G401.6 (cell line): ENCODE measurements at regions not wholly inside any gene's neighbourhood (a gene's known extent, or its start where the extent isn't known, plus 50 kb on each side); places are given as distances from the start of the nearest gene placed in this dataset.

ENCODE experiments used
- FAIRE-seq: peaks from 2 replicates; lab custom pipeline; 2012; peaks lifted over from hg19 to GRCh38; lab: Jason Lieb, UNC

GRCh38 chr3:98985431-98985830 is 83.9 kb upstream of the DCBLD2 start:
- no peak for FAIRE-seq

DNA sequence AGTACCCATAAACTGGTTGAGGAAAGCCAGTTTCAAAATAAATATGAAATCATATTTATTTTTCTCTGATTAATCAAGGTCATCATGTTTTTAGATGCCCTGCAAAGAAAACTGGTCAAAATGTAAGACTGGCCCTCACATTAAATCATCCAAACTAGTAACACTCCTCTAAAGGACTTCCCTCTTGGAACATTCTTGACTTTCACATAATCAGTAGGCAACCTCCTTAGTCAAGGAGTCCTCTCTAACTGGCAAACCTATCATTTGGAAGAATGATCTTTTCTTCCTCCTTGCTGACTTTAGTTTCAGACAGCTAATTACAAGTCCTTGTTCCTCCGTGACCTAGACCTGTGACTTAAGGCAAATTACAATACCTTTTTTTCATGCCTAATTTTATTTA is 82.5 kb upstream of the DCBLD2 start:
- FAIRE-seq = no peak

- FAIRE-seq = no peak
These were observed 80.9 kb upstream of the DCBLD2 start for GRCh38 chr3:98982351-98982750.

DNA sequence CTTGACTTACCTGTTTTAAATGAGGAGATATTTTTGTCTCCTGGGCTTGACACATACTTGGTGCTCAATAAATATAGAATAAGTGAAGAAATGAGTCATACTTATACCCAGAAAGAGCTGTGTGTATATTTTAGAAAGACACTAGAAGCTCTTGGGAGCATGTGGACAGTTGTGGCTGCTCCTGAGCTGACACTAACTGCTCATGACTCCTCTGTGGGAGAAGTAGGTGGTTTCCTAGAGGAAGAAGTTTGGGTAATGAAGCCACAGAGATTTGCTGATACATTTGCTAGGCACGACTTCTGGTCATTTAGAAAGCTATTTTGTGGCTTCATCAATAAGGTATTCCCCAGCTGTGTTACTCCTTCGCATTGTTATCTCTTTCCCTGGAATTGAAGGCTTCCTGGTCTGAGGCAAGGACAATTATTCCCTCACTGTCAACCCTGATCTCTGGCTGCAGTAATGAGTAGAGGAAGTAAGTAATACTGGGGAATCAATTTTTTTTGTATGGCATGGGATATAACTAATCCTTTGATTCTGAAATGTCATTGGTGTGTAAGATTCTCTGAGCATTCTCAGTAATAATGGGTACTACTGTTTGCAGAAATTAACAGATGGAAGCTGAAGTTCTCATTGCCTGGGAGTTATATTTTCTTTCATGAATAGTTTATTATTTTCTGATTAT is 79.6 kb upstream of the DCBLD2 start:
- no peak for FAIRE-seq

DNA sequence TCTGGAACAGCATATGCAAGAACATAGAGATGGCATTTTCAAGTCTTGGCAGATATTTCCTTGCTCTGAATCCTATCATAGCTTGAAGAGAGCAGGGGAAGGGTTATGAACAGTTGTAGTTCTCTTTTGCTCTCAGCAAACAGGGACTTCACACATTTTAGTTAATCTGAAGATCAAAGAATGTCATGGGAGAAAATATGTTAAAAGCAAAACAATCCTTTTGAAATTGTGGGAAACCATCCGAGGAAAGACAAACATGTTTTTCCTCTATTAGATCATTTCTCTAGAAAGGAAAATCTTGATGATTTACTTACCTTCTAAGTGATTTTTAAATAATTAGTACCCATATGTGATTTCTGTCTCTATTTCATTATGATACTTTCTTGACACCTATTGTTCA is 77.8 kb upstream of the DCBLD2 start:
- FAIRE-seq = no peak

- FAIRE-seq = no peak
These were observed 76.7 kb upstream of the DCBLD2 start for GRCh38 chr3:98978068-98978811.

- FAIRE-seq = no peak
These were observed 76.0 kb upstream of the DCBLD2 start for GRCh38 chr3:98977520-98977919.

DNA sequence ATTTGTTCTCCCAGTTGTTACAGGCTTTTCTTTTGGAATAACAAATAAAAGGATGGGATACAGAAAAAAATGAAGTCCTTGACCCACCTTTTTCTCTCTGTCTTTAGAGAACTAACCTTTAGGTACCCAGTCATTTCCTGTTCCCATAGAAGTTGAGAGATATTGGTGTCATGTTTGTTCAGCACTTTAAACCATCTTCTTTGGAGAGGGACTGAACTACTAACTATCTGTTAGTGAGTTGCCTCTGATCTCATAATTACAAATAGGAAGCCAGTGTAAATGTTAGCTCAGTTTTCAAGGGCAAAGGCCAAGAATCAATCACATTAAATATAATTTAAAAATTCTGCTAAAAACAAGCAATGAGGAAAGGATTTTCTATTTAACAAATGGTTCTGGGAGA is 72.9 kb upstream of the DCBLD2 start:
- FAIRE-seq = no peak

DNA sequence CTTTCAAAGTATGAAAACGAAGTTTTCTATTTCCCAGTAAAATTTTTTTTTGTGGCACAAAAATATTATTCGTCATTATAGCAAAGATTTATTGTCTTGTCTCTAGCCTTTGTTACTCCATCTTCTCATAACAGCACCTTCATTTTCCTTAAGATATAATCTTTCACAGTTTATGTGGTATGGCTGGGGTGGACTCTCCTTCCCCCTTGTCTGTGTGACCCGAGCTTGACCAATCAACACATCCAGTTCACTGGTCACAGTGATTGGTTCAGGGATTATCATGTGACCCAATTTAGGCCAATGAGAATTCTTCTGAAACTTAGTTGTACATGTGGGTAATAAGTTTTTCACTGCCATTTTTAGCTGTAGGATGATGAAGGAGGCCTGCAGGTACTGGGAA is 71.2 kb upstream of the DCBLD2 start:
- no peak for FAIRE-seq

- FAIRE-seq = no peak
These were observed 70.7 kb upstream of the DCBLD2 start for GRCh38 chr3:98972155-98972554.

DNA sequence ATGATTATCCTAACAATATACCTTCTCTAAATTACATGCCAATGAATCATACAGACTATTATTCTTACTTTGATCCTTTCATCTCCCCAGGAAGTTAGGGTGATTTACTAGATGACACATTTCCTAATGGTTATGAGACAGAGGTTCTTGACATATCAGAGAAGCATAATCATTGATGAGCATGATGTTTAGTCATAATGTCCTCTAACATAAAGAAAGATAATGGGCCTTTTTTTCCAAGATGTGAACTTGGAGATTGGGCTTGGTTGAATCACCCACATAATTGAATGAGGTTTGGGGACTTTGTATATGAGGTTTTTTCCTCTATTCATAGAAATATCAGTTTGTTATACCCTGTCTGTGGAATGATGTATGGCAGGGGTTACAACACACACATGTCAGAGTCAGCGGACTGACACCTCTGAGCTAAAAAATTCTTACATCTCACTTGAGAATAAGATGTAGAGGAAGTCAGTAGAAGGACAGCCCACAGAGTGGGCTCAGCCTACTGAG is 69.7 kb upstream of the DCBLD2 start:
- no peak for FAIRE-seq

DNA sequence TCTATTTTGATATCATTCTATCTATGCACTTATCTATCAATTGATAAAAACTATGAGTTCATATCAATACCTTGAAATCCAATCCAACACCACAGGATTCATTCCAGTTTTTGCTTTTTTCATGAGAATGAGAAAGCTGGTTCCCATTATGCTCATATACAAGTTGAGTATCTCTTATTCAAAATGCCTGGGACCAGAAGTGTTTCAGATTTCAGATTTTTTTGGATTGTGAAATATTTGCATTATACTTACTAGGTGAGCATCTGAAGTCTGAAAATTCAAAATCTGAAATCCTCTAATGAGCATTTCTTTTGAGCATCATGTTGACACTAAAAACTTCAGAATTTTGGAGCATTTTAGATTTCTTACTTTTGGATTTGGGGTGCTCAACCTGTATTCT is 67.8 kb upstream of the DCBLD2 start:
- no peak for FAIRE-seq

- no peak for FAIRE-seq
These were observed 67.3 kb upstream of the DCBLD2 start for GRCh38 chr3:98968824-98969223.

GRCh38 chr3:98968347-98968746 is 66.9 kb upstream of the DCBLD2 start:
- no peak for FAIRE-seq

DNA sequence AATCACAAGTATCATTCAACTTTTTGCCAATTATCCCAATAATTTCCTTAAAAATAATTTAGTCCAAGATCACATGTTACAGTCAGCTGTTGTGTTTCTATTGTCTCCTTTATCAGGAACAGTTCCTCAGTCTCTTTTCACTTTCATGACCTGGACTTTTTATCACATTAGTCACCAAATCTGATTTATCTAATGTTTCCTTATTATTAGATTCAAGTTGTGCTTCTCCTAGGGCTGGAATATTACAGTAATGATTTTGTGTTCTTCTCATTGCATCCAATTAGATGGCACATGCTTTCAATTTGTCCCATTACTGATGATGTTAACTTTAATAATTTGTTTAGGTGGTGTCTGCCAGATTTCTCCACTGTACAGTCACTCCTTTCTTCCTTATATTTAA is 66.3 kb upstream of the DCBLD2 start:
- FAIRE-seq = no peak

- no peak for FAIRE-seq
These were observed 65.5 kb upstream of the DCBLD2 start for GRCh38 chr3:98966862-98967546.

GRCh38 chr3:98966434-98966833 is 64.9 kb upstream of the DCBLD2 start:
- FAIRE-seq = no peak

- FAIRE-seq = no peak
These were observed 63.3 kb upstream of the DCBLD2 start for GRCh38 chr3:98964784-98965183.

DNA sequence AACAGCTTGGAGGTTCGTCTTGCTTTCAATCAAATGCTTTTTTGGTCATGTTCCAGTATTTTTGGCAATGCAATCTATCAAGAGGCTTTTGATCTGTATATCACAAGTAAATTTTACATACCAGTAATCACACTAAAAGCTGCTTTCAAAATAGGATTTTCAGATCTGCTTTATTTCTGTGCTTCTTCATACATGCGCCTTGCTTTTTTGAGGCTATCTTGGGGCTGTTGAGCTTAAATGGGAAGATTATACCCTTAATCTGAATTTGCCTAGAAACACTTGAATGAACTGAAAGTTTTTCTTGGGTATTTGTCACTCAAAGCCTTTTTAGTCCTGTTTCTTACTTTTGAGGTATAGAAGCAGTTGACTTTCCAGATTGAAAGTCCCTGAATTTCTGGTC is 62.1 kb upstream of the DCBLD2 start:
- FAIRE-seq = no peak

DNA sequence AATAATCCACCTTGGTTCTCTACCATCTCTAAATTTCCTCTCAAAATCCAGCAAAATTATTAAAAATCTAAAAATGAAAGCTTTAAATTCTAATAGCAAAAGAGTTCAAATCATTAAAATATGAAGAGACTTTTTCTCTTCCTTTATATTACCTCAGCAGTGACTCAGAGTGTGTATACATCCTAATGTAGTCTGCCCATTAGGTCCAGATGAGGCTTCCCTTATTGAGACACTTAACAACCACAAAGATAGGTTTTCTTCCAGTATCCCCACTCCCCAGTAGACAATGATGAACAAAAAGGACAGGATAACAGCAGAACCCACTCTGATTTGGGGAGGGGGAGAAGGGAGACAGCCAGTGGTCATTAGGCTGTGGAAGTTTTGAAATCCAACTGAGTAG is 61.5 kb upstream of the DCBLD2 start:
- FAIRE-seq = no peak

DNA sequence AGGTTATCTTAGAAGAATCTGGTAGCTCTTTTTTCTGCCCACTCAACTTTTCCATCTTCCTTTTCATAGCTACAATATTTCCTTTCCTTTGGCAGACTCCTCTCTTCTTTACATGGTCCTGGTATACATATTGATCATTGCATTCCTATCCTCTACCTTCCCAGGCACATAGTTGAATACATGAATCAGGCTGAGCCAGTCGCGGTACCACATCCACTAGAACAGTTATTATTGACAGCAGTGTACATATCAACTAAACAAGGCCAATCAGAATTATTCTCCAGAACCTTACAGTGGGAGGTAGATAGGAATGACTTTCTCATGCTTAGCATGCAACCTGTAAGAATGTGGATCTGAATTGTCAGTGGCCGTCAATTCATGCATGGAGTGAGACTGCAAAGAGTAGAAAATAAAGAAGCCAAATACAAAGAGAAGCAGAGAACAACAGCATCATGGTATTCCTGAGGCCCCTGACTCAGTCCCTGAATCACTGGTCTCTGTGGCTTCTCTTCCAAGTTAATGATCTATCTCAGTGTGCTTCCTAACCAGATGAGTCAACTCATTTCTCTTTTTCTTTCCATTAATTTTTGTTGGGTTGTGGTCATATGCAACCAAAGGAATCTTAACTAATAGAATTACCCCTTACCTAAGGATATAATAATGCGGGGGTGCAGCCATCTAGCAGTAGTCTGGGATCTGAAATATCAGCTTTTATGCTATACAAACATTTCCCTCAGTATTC is 60.9 kb upstream of the DCBLD2 start:
- no peak for FAIRE-seq
